OCI-M1 (cell line): ENCODE measurements at regions not wholly inside any gene's neighbourhood (a gene's known extent, or its start where the extent isn't known, plus 50 kb on each side); places are given as distances from the start of the nearest gene placed in this dataset.

Source experiments
- DNase-seq: peaks from one replicate; lab custom pipeline; 2025; lab: John Stamatoyannopoulos, UW

DNA sequence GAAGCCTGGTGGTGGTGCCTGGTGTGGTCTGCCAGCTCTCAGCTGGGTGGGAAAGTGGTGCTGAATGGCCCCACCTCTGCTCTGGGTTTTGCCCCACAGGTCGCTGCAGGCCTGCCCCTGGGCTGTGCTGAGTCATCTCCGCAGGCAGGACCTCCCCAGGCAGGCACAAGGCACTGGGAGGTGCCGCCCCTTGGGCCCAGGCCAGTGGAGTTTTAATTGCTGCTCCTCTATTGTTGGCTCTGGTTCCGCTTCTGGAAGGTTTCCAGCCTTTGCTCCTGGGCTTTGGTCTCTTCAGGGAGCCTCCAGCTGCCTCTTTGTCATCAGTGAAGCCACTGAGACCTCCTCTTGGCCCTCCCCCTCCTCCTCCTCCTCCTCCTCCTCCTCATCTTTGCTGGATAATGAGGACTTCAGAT, 180.3 kb upstream of the GRB10 start:
- DNase-seq: peak; percentile 41

- DNase-seq: no peak
These were observed 179.7 kb upstream of the GRB10 start for GRCh38 chr7:50962281-50962883.

DNA sequence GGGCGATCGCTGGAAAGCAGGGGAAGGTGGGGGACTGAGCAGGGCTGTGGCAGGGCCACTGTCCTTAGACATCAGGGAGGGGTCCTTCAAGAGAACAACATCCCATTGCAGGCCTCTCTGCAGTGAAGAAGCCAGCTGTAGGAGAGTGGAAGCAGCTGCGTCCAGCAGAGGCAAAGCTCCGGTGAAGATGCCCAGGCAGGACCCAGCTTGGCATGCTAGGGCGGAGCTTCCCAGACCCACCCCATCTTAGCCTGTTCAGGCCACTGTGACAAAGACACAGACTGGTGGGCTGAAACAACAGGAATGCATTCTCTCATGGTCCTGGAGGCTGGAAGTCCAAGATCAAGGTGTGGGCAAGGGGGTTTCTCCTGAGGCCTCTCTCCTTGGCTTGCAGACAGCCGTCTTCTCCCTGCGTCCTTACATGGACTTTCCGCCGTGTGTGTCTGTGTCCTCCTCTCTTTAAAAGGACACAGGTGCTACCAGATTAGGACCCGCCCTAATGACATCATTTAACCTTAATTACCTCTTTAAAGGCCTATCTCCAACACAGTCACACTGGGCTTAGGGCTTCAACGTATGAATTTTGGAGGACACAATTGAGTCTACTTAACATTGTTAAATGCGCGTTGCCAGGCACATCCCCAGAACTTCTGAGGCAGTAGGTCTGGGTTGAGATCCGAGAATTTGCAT, 178.1 kb upstream of the GRB10 start:
- DNase-seq: no peak

DNA sequence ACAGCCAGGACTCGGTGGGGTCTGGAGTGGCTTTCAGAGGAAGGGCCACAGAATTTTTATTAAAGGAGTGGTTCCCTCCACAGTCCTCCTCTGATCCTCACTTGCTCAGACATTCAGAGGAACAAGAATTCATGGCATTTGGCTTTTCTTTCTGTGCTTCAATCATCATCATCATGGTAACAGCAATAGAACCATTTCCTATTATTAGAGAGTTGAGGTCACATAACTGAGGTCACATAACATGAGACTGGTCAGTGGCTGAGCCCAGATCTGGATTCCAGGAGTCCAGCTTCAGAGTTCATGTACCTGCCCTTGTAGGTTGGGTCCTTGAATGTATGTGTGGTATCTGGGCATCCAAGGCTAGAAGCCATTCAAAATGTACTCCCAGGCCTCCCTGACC, 177.3 kb upstream of the GRB10 start:
- DNase-seq: no peak

- no peak for DNase-seq
These were observed 176.9 kb upstream of the GRB10 start for GRCh38 chr7:50959560-50959959.

DNA sequence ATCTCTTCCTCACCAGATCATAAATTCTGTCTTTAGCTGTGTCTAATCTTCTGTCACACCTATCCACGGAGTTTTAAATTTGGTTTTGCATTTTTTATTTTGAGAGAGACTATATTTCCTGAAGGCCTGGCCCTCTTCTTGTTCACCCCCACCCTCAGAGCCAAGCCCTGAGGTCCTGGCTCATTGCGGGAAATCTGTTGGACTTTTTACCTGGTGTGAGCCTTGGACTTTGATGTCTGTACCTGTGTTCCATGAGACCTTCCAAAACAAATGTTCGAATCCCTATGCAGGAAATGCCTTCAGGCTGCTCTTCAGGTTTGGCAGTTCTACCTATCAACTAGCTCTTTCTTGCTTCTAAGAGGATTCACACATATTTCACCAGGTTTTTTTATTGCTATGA, 175.2 kb upstream of the GRB10 start:
- DNase-seq: no peak

DNA sequence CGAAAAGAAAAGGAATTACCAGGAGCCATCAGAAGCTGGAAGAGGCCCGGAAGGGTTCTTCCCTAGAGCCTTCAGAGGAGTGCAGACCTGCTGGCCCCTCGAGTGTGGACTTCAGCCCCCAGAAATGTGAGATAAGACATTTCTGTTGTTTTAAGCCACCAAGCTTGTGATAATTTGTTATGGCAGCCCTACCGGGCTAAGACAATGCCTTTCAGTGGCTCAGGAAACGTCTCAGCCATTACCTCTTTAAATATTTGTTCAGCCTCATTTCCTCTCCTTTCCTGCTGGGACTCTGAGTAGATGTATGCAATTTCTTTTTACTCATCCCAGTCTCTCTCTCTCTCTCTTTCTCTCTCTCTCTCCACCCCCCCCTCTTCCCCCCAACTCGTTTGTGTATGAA, 174.7 kb upstream of the GRB10 start:
- no peak for DNase-seq

GRCh38 chr7:50956522-50957155, 173.9 kb upstream of the GRB10 start:
- no peak for DNase-seq

DNA sequence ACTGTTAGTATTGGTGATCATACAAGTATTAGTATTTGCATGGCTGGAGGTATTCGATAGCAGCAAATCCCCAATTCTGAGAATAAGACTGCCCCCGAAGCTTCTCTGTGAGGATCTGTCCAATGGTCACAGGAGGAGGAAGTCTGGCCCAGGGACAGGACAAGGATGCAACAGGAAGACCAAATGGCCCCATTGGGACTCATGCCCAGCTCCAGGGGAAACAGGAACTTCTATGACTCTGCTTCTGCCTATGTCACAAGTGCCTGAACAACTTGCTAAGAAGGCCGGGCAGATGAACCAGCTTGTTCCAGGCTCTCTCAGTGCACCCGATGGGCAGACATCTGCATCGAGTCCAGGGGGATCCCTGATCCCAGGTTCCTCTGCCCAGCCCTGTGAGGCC, 172.0 kb upstream of the GRB10 start:
- DNase-seq: no peak

- no peak for DNase-seq
These were observed 171.5 kb upstream of the GRB10 start for GRCh38 chr7:50954245-50954644.

DNA sequence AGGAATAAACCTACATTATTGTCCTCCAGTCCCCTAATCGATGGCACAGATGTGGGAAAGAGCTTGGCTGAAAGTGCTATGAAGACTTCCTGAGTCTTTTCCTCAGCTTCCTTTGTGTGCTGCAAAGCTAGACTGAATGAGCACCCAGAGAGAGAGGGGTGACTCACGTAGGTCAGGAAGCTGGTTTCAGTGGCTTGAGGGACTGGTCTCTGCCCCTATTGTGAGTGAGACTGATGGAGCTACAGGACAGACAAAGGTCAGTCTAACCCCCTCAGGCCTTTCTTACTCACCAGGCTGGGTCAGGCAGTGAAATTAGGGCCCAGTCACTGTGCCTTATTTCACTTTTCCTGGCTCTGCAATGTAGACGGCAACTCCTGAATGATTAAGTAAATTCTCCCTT, 171.1 kb upstream of the GRB10 start:
- no peak for DNase-seq

DNA sequence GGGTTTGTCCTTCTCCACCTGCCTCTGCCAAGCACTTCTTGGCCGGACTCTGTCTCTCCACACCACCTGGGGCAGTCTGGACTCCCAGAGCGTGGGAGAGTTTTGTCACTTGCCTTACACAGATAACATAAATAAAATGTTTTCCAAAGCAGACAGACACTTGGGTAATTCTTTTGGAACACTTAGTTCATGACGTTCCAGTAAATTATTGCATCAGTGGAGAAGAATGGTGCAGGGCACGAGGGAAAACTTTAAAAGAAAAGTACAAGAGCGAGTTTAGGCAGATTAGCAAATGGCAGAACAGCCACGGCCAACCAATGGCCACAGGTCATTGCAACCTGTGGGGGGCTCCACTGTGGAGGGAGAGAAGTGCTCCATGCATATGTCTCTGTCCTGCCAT, 170.6 kb upstream of the GRB10 start:
- no peak for DNase-seq

DNA sequence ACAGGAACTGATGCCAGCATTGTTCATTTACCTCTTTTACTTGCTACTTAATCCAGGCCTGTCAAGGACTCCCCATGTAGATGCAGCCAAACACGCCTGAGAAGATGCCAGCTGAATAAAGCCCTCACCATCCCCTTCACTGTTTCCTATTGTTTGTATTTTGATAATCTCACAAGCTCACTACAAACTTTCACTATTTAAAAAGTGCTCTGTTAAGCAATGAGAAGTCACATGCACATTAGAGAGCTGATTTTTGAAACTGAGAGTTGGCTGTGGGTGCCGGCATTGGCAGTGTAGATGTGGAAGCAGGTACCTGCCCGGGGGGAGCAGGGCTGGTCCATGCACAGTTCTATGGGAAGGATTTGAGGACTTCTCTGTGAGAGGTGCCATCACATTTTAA, 169.8 kb upstream of the GRB10 start:
- DNase-seq: no peak

DNA sequence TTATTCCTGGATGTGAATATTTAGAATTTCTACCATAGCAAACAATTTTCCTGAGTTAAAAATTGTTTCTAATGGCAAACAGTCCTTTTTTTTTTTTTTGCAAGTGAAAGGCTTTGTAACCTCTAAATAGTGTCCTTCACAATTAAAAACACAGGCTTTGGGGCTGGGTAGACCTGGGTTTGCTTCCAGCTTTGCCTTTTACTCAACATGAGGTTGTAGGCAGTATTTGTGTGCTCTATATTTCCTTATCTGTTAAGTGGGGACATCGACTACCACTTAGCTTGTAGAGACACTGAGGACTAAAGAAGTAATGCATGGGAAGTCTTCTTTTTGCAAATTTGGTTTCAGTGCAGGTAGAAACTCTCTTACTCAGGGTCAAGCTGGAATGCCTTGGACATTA, 169.4 kb upstream of the GRB10 start:
- DNase-seq: no peak

DNA sequence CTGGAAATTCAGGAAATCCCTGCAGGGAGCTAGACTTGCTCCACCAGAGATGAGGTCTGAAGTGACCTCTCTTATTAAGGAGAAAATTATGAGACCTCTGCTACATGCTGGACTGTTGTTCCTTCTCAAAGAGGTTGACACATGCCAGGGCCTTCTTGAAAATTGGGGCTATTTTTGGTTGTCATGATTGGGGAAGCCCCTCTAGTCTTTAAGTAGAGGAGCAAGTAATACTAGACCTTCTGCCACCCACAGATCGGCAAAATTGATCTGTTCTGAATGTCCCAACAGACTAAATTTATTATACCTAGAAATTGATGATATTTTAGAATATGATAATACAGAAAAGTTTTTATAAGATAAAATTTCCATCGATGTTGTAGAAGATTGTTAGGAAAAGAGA, 160.8 kb upstream of the GRB10 start:
- DNase-seq: no peak

GRCh38 chr7:50941525-50941924, 158.8 kb upstream of the GRB10 start:
- DNase-seq: no peak

- DNase-seq: no peak
These were observed 157.9 kb upstream of the GRB10 start for GRCh38 chr7:50940621-50941020.

- DNase-seq: no peak
These were observed 156.3 kb upstream of the GRB10 start for GRCh38 chr7:50939021-50939420.

DNA sequence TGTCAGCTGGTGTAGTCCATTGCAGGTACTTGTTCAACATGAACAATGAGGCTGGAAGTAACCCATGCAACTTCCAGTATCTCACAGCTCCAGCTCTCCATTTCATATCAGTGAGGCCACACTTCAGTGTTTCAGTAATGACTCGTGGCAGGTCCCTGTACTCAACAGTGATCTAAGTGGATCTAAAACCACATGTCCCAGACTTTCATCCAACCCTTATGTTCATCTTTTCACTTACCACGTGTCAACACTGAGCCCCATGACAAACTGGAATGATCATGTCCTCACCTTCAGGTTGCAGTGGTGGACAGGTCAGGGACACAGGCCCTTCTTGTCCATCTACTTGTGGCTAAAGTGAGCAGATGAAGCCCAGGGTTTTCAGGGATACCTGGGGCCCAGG, 155.0 kb upstream of the GRB10 start:
- DNase-seq: no peak

GRCh38 chr7:50926049-50926448, 143.4 kb upstream of the GRB10 start:
- no peak for DNase-seq

DNA sequence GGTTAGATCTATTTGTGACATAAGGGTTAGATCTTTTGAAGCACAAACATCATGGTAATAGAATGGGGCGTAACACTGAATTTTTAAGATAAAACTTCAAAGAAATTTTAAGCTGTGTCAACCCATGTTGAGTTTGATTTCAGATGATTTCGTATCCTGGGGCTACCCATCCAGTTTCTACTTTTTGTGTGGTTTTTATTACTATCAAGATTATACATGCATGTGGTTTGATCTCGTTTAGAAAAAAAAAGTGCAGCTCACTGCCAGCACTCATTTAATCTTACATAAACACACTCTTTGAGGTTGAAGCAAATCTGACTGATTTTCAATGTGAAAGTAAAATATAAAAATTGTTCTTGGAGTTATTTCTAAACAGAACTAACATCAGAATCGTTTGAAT, 140.8 kb upstream of the GRB10 start:
- peak; percentile 70 for DNase-seq

DNA sequence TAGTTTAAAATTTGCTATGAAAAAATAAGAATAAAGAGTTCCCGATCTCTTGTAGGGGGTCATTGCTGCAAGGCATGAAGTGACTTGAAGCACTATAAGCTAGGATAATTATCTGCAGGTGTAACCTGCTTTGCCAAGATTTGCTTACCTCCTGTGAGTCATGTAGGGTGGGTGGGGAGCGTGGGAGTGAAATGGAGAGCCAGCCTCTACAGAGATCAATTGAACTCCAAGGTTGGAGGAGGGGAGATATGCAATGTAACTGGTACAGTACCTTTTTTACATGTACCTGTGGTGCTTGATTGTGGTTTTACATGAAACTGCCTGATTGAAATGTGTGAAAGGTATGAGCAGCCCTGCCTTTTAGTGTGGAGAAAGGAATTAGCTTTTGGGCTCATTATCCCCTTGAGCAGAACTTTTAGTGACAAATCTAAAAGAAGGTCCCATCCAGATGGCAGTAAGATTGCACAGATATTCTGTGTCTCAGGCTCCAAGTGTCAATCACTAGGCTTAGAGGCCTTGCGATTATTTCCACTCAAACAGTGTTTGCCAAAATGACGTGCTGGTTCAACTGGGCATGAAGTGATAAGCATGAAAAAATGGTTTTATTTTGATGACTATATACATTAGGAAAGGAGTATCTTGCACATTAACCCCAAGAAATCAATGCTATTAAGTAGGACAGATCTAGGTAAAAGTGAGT, 138.6 kb upstream of the GRB10 start:
- no peak for DNase-seq

- DNase-seq: no peak
These were observed 137.4 kb upstream of the GRB10 start for GRCh38 chr7:50920031-50920635.
